Gastroesophageal sphincter (tissue), 3 donors: ENCODE measurements at regions not wholly inside any gene's neighbourhood (a gene's known extent, or its start where the extent isn't known, plus 50 kb on each side); places are given as distances from the start of the nearest gene placed in this dataset.

Source experiments
- POLR2AphosphoS5 ChIP-seq: sonication (generic); formaldehyde crosslinking; IDR thresholded peaks from one replicate; pipeline ENCODE4 v1.6.1; 2017; ENCODE audit warnings: antibody characterized with exemption
- TF ChIP-seq, protein P1 (sequence below), 4 experiments: fragments of 200-600 bp in 2 of 4; fragments of 450-650 bp in 2 of 4; sonication (generic) in 1 of 4; IDR thresholded peaks; one replicate each; pipeline ENCODE4 v1.5.1; 2017 to 2019; ENCODE audit warnings: antibody characterized with exemption in 4 of 4, mild to moderate bottlenecking in 2 of 4, moderate library complexity in 2 of 4

DNA sequence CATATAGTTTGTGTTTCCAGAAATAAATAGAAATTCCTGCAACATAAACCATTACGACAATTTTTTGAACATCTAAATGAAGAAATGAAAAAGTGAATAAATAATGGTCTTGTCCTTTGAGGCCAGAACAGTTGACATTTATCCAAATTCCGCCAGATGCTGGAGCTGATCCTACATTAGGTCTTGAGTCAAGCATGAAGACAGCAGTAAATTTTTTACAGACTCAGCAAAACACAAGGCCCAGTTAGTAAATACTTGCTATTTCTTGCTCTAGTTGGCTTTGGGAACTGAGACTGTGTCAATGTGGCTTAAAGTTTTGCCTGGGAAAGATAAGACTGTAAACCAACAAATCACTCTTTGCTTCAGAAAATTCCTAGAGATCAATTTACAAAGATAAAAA, 540.1 kb upstream of the RGS18 start:
- TF ChIP-seq, protein P1, sequence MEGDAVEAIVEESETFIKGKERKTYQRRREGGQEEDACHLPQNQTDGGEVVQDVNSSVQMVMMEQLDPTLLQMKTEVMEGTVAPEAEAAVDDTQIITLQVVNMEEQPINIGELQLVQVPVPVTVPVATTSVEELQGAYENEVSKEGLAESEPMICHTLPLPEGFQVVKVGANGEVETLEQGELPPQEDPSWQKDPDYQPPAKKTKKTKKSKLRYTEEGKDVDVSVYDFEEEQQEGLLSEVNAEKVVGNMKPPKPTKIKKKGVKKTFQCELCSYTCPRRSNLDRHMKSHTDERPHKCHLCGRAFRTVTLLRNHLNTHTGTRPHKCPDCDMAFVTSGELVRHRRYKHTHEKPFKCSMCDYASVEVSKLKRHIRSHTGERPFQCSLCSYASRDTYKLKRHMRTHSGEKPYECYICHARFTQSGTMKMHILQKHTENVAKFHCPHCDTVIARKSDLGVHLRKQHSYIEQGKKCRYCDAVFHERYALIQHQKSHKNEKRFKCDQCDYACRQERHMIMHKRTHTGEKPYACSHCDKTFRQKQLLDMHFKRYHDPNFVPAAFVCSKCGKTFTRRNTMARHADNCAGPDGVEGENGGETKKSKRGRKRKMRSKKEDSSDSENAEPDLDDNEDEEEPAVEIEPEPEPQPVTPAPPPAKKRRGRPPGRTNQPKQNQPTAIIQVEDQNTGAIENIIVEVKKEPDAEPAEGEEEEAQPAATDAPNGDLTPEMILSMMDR (IDR thresholded peaks at IDR 0.05), result no peak
- TF ChIP-seq POLR2AphosphoS5, result no peak
